B cell (primary cell): ENCODE measurements at regions not wholly inside any gene's neighbourhood (a gene's known extent, or its start where the extent isn't known, plus 50 kb on each side); places are given as distances from the start of the nearest gene placed in this dataset.

ENCODE experiments used
- ATAC-seq: fragments of 200-7000 bp; cut with Tn5 transposase; one replicate; pipeline ENCODE4 v1.10.0; 2021; ENCODE audit warnings: low read depth, mild to moderate bottlenecking, moderate number of reproducible peaks, moderate library complexity
- CTCF ChIA-PET: fragments of 350-600 bp; sonication (Branson Sonifier 250); formaldehyde crosslinking; loops from one replicate; lab custom pipeline; 2021; ENCODE audit warnings: antibody characterized with exemption, inconsistent platforms; lab: Charles Lee
- POLR2A ChIA-PET: fragments of 350-600 bp; sonication (Branson Sonifier 250); formaldehyde crosslinking; loops from one replicate; lab custom pipeline; 2021; ENCODE audit warnings: antibody characterized with exemption; lab: Charles Lee
- DNase-seq: peaks from one replicate; pipeline ENCODE4 v3.0.0; 2013
- H2AFZ ChIP-seq: 2 replicates; pipeline ENCODE4 v1.6.1; 2012; ENCODE audit warnings: mild to moderate bottlenecking, low read depth, low read length; ENCODE audit not compliant: insufficient read depth, poor library complexity, severe bottlenecking
- H3K27ac ChIP-seq, 2 donors: 1 replicate in 1 of 2; 2 replicates in 1 of 2; pipeline ENCODE4 v1.5.1; 2012 to 2013; ENCODE audit warnings: low read length in 2 of 2, mild to moderate bottlenecking in 2 of 2, moderate library complexity in 1 of 2
- H3K27me3 ChIP-seq, 4 experiments: fragments of 200-600 bp in 1 of 4; sonication (generic) in 1 of 4; replicated peaks in 1 of 4; 1 replicate in 2 of 4; 2 replicates in 2 of 4; pipeline versions ENCODE4 v1.6.1 to v1.7.0; 2013 to 2016; ENCODE audit warnings: low read length in 3 of 4, mild to moderate bottlenecking in 2 of 4, mixed read lengths in 1 of 4, moderate library complexity in 1 of 4; ENCODE audit not compliant: insufficient read depth in 4 of 4, control insufficient read depth in 3 of 4; ENCODE audit errors: control extremely low read depth in 1 of 4
- H3K36me3 ChIP-seq, 2 experiments: replicated peaks in 1 of 2; 1 replicate in 1 of 2; 2 replicates in 1 of 2; pipeline versions ENCODE4 v1.6.1 to v1.7.1; 2013; ENCODE audit warnings: low read length in 1 of 2; ENCODE audit not compliant: insufficient read depth in 2 of 2, control insufficient read depth in 1 of 2; ENCODE audit errors: control extremely low read depth in 1 of 2, extremely low read depth in 1 of 2
- H3K4me1 ChIP-seq, 2 donors: fragments of 200-600 bp in 1 of 2; sonication (generic) in 1 of 2; 1 replicate in 1 of 2; 2 replicates in 1 of 2; pipeline versions ENCODE4 v1.5.1 to v1.6.1; 2013 to 2017; ENCODE audit warnings: low read length in 2 of 2; ENCODE audit not compliant: control insufficient read depth in 2 of 2, insufficient read depth in 2 of 2
- H3K4me2 ChIP-seq: replicated peaks from 2 replicates; pipeline ENCODE3; 2012; ENCODE audit warnings: mild to moderate bottlenecking, low read depth, low read length; ENCODE audit not compliant: poor library complexity, severe bottlenecking
- H3K4me3 ChIP-seq, 5 experiments: fragments of 200-600 bp in 1 of 5; sonication (generic) in 1 of 5; 1 replicate in 3 of 5; 2 replicates in 2 of 5; pipeline versions ENCODE4 v1.5.1 to v1.7.0; 2011 to 2016; ENCODE audit warnings: low read length in 4 of 5, mild to moderate bottlenecking in 4 of 5, low read depth in 2 of 5, control low read depth in 1 of 5, moderate library complexity in 1 of 5; ENCODE audit not compliant: insufficient read depth in 1 of 5; ENCODE audit errors: control extremely low read depth in 1 of 5, extremely low read depth in 1 of 5
- H3K79me2 ChIP-seq: fragments of 200-600 bp; sonication (generic); one replicate; pipeline ENCODE4 v1.6.0; 2016; ENCODE audit warnings: low read length; ENCODE audit not compliant: control insufficient read depth, insufficient read depth
- H3K9ac ChIP-seq: fragments of 200-600 bp; sonication (generic); 2 replicates; pipeline ENCODE4 v1.6.1; 2017; ENCODE audit warnings: mild to moderate bottlenecking, low read length, moderate library complexity
- H3K9me3 ChIP-seq, 3 donors: one replicate each; pipeline versions ENCODE4 v1.6.1 to v1.7.1; 2013; ENCODE audit warnings: low read length in 2 of 3; ENCODE audit not compliant: control insufficient read depth in 2 of 3, insufficient read depth in 1 of 3; ENCODE audit errors: control extremely low read depth in 1 of 3
- H4K20me1 ChIP-seq: 2 replicates; pipeline ENCODE4 v1.6.0; 2012; ENCODE audit warnings: mild to moderate bottlenecking, low read length; ENCODE audit not compliant: insufficient read depth, control insufficient read depth, poor library complexity, severe bottlenecking
- H3K27ac Mint-ChIP-seq: one replicate; pipeline ENCODE4 v1.8.0; 2021; ENCODE audit warnings: mixed read lengths
- H3K27me3 Mint-ChIP-seq: one replicate; pipeline ENCODE4 v1.8.0; 2021; ENCODE audit warnings: mixed read lengths
- H3K4me1 Mint-ChIP-seq: one replicate; pipeline ENCODE4 v1.8.0; 2021; ENCODE audit warnings: mixed read lengths
- H3K4me3 Mint-ChIP-seq: one replicate; pipeline ENCODE4 v1.8.0; 2021; ENCODE audit warnings: mixed read lengths
- H3K9me3 Mint-ChIP-seq: one replicate; pipeline ENCODE4 v1.8.0; 2022; ENCODE audit warnings: mixed read lengths; ENCODE audit not compliant: insufficient read depth
- EZH2 ChIP-seq: IDR thresholded peaks from 2 replicates; pipeline ENCODE4 v1.6.1; 2012; ENCODE audit warnings: borderline replicate concordance, low read depth, mild to moderate bottlenecking, moderate library complexity, low read length; ENCODE audit not compliant: insufficient read depth, poor library complexity, severe bottlenecking
- WGBS: methylation state at CpG from one replicate; pipeline ENCODE4 v1.1.5; 2013; ENCODE audit warnings: missing lambda C conversion rate; ENCODE audit not compliant: insufficient coverage; 5-methylcytosine and 5-hydroxymethylcytosine counted together
- intact Hi-C: fragments of 100-400 bp; cut with micrococcal nuclease; formaldehyde crosslinking; loops from one replicate; pipeline ENCODE4 v1.10.0; 2022
- TF ChIP-seq, protein P1 (sequence below): fragments of 200-600 bp; IDR thresholded peaks from one replicate; pipeline ENCODE4 v1.8.0; 2022; ENCODE audit warnings: antibody characterized with exemption, mild to moderate bottlenecking

- Histone ChIP-seq H3K9me3 (peaks cover 0 to 19% (median 7%) of the 10 kb centered on the region in 3 donors), H3K79me2 (no peaks in the 10 kb centered on the region), H4K20me1 (no peaks in the 10 kb centered on the region), H3K27me3 (no peaks in the 10 kb centered on the region), H3K27ac (no peak overlapping the region), H3K4me1 (peaks cover 6 to 18% of the 10 kb centered on the region in 2 donors), H3K4me2 (no peak overlapping the region), H3K36me3 (no peaks in the 10 kb centered on the region), H3K9ac (no peak overlapping the region), H2AFZ (no peak overlapping the region), H3K4me3 (no peak overlapping the region)
- H3K27ac Mint-ChIP-seq: no peak overlapping the region
- no peaks in the 10 kb centered on the region for H3K27me3 Mint-ChIP-seq
- no peak for TF ChIP-seq EZH2
- TF ChIP-seq, protein P1, sequence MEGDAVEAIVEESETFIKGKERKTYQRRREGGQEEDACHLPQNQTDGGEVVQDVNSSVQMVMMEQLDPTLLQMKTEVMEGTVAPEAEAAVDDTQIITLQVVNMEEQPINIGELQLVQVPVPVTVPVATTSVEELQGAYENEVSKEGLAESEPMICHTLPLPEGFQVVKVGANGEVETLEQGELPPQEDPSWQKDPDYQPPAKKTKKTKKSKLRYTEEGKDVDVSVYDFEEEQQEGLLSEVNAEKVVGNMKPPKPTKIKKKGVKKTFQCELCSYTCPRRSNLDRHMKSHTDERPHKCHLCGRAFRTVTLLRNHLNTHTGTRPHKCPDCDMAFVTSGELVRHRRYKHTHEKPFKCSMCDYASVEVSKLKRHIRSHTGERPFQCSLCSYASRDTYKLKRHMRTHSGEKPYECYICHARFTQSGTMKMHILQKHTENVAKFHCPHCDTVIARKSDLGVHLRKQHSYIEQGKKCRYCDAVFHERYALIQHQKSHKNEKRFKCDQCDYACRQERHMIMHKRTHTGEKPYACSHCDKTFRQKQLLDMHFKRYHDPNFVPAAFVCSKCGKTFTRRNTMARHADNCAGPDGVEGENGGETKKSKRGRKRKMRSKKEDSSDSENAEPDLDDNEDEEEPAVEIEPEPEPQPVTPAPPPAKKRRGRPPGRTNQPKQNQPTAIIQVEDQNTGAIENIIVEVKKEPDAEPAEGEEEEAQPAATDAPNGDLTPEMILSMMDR: no peak
- ChIA-PET CTCF (no interaction called here), POLR2A (no interaction called here)
- WGBS: 86% methylated on average over 1 of the region's 4 CpGs
- DNase-seq (no peak), ATAC-seq (no peak)
- intact Hi-C loops: no loop called here
- peaks cover 3% of the 10 kb centered on the region for H3K9me3 Mint-ChIP-seq
- peaks cover 6% of the 10 kb centered on the region for H3K4me1 Mint-ChIP-seq
- H3K4me3 Mint-ChIP-seq: no peak overlapping the region
These were observed 104.2 kb upstream of the RTL1 start for GRCh38 chr14:101007765-101008164.

DNA sequence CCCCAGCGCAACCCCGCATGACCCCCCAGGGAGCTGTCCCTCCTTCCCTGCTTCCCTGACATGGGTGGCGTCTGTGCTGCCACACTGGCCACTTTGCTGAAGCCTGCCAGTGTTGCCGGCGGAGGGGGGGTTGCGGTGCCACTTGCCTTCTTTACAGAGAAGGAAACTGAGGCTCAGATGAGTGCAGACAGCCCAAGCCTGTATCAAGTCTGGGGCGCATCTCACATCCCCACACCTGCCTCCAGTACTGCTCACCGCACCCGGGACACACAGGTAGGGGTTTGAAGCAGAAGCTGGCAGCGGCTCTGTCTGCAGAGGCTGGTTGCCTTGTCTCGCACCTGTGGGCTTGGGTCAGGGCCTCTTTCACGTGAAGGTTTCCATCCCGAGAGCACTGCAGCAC, 104.7 kb upstream of the RTL1 start:
- ChIA-PET POLR2A (no interaction called here), CTCF (no interaction called here)
- peaks cover 6% of the 10 kb centered on the region for H3K4me1 Mint-ChIP-seq
- H2AFZ ChIP-seq: no peak overlapping the region
- ATAC-seq (no peak), DNase-seq (no peak)
- no peak overlapping the region for H3K4me3 ChIP-seq
- peaks cover 3% of the 10 kb centered on the region for H3K9me3 Mint-ChIP-seq
- no peak overlapping the region for H3K4me2 ChIP-seq
- H3K79me2 ChIP-seq: no peaks in the 10 kb centered on the region
- no peak overlapping the region for H3K9ac ChIP-seq
- H3K4me3 Mint-ChIP-seq: no peak overlapping the region
- TF ChIP-seq, protein P1: no peak
- TF ChIP-seq EZH2: no peak
- H3K9me3 ChIP-seq: peaks cover 0 to 19% (median 7%) of the 10 kb centered on the region in 3 donors
- H3K4me1 ChIP-seq: peaks cover 6 to 18% of the 10 kb centered on the region in 2 donors
- intact Hi-C loops: no loop called here
- no peaks in the 10 kb centered on the region for H4K20me1 ChIP-seq
- H3K36me3 ChIP-seq: no peaks in the 10 kb centered on the region
- no peaks in the 10 kb centered on the region for H3K27me3 ChIP-seq
- H3K27ac ChIP-seq: no peak overlapping the region
- no peaks in the 10 kb centered on the region for H3K27me3 Mint-ChIP-seq
- 92% methylated on average over 12 of the region's 13 CpGs for WGBS
- H3K27ac Mint-ChIP-seq: no peak overlapping the region
